Neutrophil (primary cell): ENCODE measurements at regions not wholly inside any gene's neighbourhood (a gene's known extent, or its start where the extent isn't known, plus 50 kb on each side); places are given as distances from the start of the nearest gene placed in this dataset.

Source experiments
- H3K27ac ChIP-seq: fragments of 200-600 bp; sonication (generic); 2 replicates; pipeline ENCODE4 v1.5.1; 2016; ENCODE audit warnings: mild to moderate bottlenecking, moderate library complexity
- H3K27me3 ChIP-seq: fragments of 200-600 bp; sonication (generic); 2 replicates; pipeline ENCODE4 v1.6.0; 2016; ENCODE audit warnings: mild to moderate bottlenecking
- H3K36me3 ChIP-seq: fragments of 200-600 bp; sonication (generic); 2 replicates; pipeline ENCODE4 v1.5.1; 2017
- H3K4me1 ChIP-seq, 2 experiments: fragments of 200-600 bp in 1 of 2; sonication (generic) in 1 of 2; 1 replicate in 1 of 2; 2 replicates in 1 of 2; pipeline versions ENCODE4 v1.5.1 to v1.6.1; 2013 to 2016; ENCODE audit warnings: low read depth in 1 of 2, low read length in 1 of 2, mild to moderate bottlenecking in 1 of 2, moderate library complexity in 1 of 2; ENCODE audit not compliant: control insufficient read depth in 1 of 2, insufficient read depth in 1 of 2
- H3K4me3 ChIP-seq, 2 experiments: fragments of 200-600 bp in 1 of 2; sonication (generic) in 1 of 2; 1 replicate in 1 of 2; 2 replicates in 1 of 2; pipeline ENCODE4 v1.5.1; 2013 to 2016; ENCODE audit warnings: low read depth in 1 of 2, low read length in 1 of 2, mild to moderate bottlenecking in 1 of 2, moderate library complexity in 1 of 2
- H3K9me3 ChIP-seq: fragments of 200-600 bp; sonication (generic); 2 replicates; pipeline ENCODE4 v1.5.1; 2016
- CTCF ChIP-seq: fragments of 200-600 bp; sonication (generic); IDR thresholded peaks from 2 replicates; pipeline ENCODE4 v1.5.1; 2016; ENCODE audit warnings: antibody characterized with exemption

DNA sequence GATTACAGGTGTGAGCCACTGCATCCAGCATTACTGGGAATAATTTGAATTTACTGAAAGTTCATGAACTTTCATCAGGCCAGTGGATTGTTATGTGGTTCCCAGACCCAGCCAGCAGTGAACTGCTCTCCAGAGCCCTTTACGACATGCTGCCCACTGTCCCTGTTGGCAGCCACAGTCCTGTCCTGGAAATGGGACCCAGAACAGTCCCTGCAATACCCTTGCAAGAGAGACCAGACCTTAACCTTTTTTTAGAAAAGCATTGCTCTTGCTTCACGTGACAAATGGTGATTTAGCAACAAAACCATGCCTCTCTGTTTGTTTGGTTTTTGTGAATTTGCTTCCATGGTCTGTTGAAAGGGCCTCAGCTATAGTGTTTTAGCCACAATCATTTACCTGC, 367.3 kb upstream of the C2CD4B start:
- Histone ChIP-seq H3K4me3 (no peak overlapping the region), H3K9me3 (no peaks in the 10 kb centered on the region), H3K36me3 (no peaks in the 10 kb centered on the region), H3K27me3 (no peaks in the 10 kb centered on the region), H3K27ac (no peak overlapping the region), H3K4me1 (no peaks in the 10 kb centered on the region)
- TF ChIP-seq CTCF: no peak

DNA sequence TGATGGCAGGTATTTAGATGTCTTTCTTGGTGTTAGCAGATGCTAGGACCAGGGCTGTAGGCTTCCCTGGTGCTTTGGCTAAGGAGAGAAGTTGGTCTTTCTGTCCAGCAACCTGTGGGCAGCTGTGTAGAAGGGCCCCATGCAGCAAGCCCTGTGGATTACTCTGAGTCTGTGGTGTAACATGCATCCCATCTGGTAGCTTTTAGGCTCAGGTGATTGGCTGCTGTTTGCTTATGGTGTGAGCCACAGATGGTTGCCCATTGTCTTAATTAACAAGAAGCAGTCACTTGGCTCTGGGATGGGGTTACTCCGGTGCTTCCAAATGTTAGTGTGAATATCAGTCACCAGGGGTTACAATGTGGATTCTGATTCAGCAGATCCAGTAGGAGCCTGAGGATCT, 368.6 kb upstream of the C2CD4B start:
- no peaks in the 10 kb centered on the region for H3K36me3 ChIP-seq
- H3K4me3 ChIP-seq: no peak overlapping the region
- H3K4me1 ChIP-seq: no peaks in the 10 kb centered on the region
- H3K9me3 ChIP-seq: no peaks in the 10 kb centered on the region
- H3K27me3 ChIP-seq: no peaks in the 10 kb centered on the region
- no peak overlapping the region for H3K27ac ChIP-seq
- TF ChIP-seq CTCF: no peak

DNA sequence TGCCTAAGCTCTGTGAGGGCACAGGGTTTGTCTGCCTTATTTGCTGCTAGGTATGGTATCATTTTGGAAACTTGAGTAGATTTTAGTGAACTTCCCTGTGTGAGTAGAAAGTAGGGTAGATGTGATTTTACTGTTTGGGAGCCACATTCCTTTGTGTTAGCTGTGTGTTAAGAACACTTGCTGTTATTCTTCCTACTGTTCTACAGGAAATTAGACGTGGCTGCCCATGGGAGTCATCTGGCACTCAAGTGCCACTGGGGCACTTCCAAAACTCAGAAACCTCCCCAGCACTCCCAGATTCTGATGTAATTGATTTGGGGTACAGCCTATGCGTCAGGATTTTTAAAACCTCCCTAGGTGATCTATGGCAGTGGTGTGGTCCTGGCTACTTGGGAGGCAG, 369.9 kb upstream of the C2CD4B start:
- Histone ChIP-seq H3K4me1 (no peaks in the 10 kb centered on the region), H3K36me3 (no peaks in the 10 kb centered on the region), H3K4me3 (no peak overlapping the region), H3K9me3 (no peaks in the 10 kb centered on the region), H3K27ac (no peak overlapping the region), H3K27me3 (no peaks in the 10 kb centered on the region)
- TF ChIP-seq CTCF: no peak

DNA sequence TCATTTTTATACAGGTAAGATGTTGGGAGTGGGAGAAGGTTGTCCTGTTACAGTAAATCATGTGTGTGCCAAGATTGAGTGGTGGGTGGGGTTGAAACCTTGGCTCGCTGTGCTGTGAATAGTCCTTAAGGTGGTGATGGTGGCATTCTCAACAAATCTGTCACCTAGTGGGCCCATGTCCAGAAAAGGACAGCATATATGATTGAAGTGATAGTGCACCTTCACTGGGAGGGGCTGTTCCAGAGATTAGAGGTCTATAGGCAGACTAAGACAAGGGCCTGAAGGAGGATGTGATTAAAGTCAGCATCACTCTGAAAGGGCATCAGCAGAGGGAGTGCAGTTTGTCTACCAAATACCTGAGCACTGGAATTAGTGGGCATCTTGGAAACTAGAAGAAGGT, 374.2 kb upstream of the C2CD4B start:
- Histone ChIP-seq H3K27ac (no peak overlapping the region), H3K36me3 (no peaks in the 10 kb centered on the region), H3K4me3 (no peak overlapping the region), H3K27me3 (no peaks in the 10 kb centered on the region), H3K4me1 (no peaks in the 10 kb centered on the region), H3K9me3 (no peaks in the 10 kb centered on the region)
- TF ChIP-seq CTCF: no peak

GRCh38 chr15:62541250-62541649, 376.2 kb upstream of the C2CD4B start:
- TF ChIP-seq CTCF: no peak

DNA sequence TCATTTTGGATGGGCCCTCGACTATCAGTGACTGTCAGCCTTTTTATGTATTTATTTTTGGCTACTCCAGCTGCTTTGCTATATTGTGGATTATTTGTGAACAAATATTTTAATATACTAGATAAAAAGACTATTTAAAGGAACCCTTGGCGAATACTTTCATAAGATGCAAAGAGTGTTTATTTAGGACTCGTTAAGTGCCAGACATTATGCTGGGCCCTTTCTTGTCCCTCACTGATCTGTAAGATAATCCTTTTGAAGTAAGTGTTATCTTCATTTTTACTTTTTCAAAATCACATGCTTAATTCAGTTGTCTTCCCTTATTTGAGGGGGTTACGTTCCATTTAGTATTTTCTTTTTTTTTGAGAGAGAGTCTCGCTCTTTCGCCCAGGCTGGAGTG, 376.8 kb upstream of the C2CD4B start:
- Histone ChIP-seq H3K9me3 (no peaks in the 10 kb centered on the region), H3K36me3 (no peaks in the 10 kb centered on the region), H3K4me3 (no peak overlapping the region), H3K4me1 (no peaks in the 10 kb centered on the region), H3K27me3 (peaks cover 4% of the 10 kb centered on the region), H3K27ac (no peak overlapping the region)
- no peak for TF ChIP-seq CTCF

More at GRCh38 chr15:62541250-62541649, 376.2 kb upstream of the C2CD4B start:
- Histone ChIP-seq H3K4me3 (no peak overlapping the region), H3K9me3 (no peaks in the 10 kb centered on the region), H3K4me1 (no peaks in the 10 kb centered on the region), H3K27me3 (peaks cover 4% of the 10 kb centered on the region), H3K36me3 (no peaks in the 10 kb centered on the region), H3K27ac (no peak overlapping the region)
